HCT116 (cell line): ENCODE measurements at regions not wholly inside any gene's neighbourhood (a gene's known extent, or its start where the extent isn't known, plus 50 kb on each side); places are given as distances from the start of the nearest gene placed in this dataset.

ENCODE experiments used
- ATAC-seq: fragments of 200-7000 bp; cut with Tn5 transposase; 2 replicates; pipeline ENCODE4 v1.9.1; 2020; ENCODE audit warnings: mild to moderate bottlenecking, moderate library complexity
- BruUV-seq: library from RNA; stranded (reverse); fragments of 400-500 nt; replicated peaks from 2 replicates; lab custom pipeline; 2021; lab: Mats Ljungman, UMichigan
- CTCF ChIA-PET: fragments of 300-600 bp; sonication (Branson Sonifier 250); formaldehyde crosslinking; loops from one replicate; lab custom pipeline; 2021; ENCODE audit warnings: antibody characterized with exemption; lab: Charles Lee
- POLR2A ChIA-PET: fragments of 300-600, 350-600 bp; sonication (Branson Sonifier 250); formaldehyde crosslinking; loops from one replicate; lab custom pipeline; 2021; ENCODE audit warnings: antibody characterized with exemption; lab: Charles Lee
- RAD21 ChIA-PET, 2 experiments: fragments of 300-600 bp; sonication (Branson Sonifier 250); formaldehyde crosslinking; loops; one replicate each; lab custom pipeline; 2023; ENCODE audit warnings: low total read pairs in 2 of 2; ENCODE audit not compliant: uncharacterized antibody in 2 of 2, unreplicated experiment in 2 of 2, low non-redundant PET in 1 of 2; lab: Charles Lee
- DNase-seq: peaks from one replicate; pipeline ENCODE4 v3.0.0-alpha.2; 2010; ENCODE audit warnings: low read depth, low spot score
- H2AFZ ChIP-seq: fragments of 200-600 bp; shearing (Covaris generic), sonication (generic); 2 replicates; pipeline ENCODE4 v1.6.1; 2017; ENCODE audit warnings: low read depth, mixed run types, mixed read lengths, antibody characterized with exemption, low read length; ENCODE audit not compliant: poor library complexity, severe bottlenecking
- H3K27ac ChIP-seq: 2 replicates; pipeline ENCODE4 v1.5.1; 2012; ENCODE audit warnings: low read depth, low read length
- H3K27me3 ChIP-seq: fragments of 200-600 bp; sonication (generic); 2 replicates; pipeline ENCODE4 v1.6.1; 2016; ENCODE audit warnings: mixed run types, low read length, mixed read lengths; ENCODE audit not compliant: insufficient read depth
- H3K36me3 ChIP-seq, 2 experiments: fragments of 200-500 bp in 1 of 2; fragments of 200-600 bp in 1 of 2; sonication (Bioruptor generic) in 1 of 2; sonication (generic) in 1 of 2; 2 replicates each; pipeline versions ENCODE4 v1.5.1 to v1.6.1; 2014 to 2016; ENCODE audit warnings: low read length in 2 of 2, inconsistent platforms in 1 of 2, mixed read lengths in 1 of 2, mixed run types in 1 of 2; ENCODE audit not compliant: insufficient read depth in 2 of 2, control insufficient read depth in 1 of 2
- H3K4me1 ChIP-seq, 2 experiments: fragments of 200-600 bp in 1 of 2; sonication (generic) in 1 of 2; 2 replicates each; pipeline versions ENCODE4 v1.5.1 to v1.6.1; 2012 to 2017; ENCODE audit warnings: low read length in 2 of 2, inconsistent platforms in 1 of 2, mild to moderate bottlenecking in 1 of 2, mixed read lengths in 1 of 2, mixed run types in 1 of 2, moderate library complexity in 1 of 2; ENCODE audit not compliant: insufficient read depth in 2 of 2, control insufficient read depth in 1 of 2
- H3K4me2 ChIP-seq: fragments of 200-600 bp; sonication (generic); 2 replicates; pipeline ENCODE4 v1.6.1; 2017; ENCODE audit warnings: mixed run types, low read length, mixed read lengths
- H3K4me3 ChIP-seq, 2 experiments: fragments of 200-600 bp in 1 of 2; sonication (generic) in 1 of 2; replicated peaks in 1 of 2; 2 replicates each; pipeline ENCODE4 v1.5.1; 2011 to 2016; ENCODE audit warnings: low read length in 2 of 2, control low read depth in 1 of 2, low read depth in 1 of 2, mild to moderate bottlenecking in 1 of 2, mixed read lengths in 1 of 2, mixed run types in 1 of 2
- H3K79me2 ChIP-seq: fragments of 200-600 bp; sonication (generic); 2 replicates; pipeline ENCODE4 v1.6.1; 2017; ENCODE audit warnings: mild to moderate bottlenecking, mixed run types, low read length, moderate library complexity, mixed read lengths; ENCODE audit not compliant: insufficient read depth
- H3K9ac ChIP-seq: fragments of 200-600 bp; sonication (generic); 2 replicates; pipeline ENCODE4 v1.6.1; 2016; ENCODE audit warnings: low read length, mixed read lengths
- H3K9me2 ChIP-seq: fragments of 200-600 bp; sonication (generic), shearing (Covaris generic); 2 replicates; pipeline ENCODE4 v1.6.1; 2017; ENCODE audit warnings: mixed run types, mild to moderate bottlenecking, moderate library complexity; ENCODE audit not compliant: insufficient read depth
- H3K9me3 ChIP-seq, 2 experiments: fragments of 200-500 bp in 1 of 2; fragments of 200-600 bp in 1 of 2; sonication (Bioruptor generic) in 1 of 2; sonication (generic) in 1 of 2; 2 replicates each; pipeline ENCODE4 v1.6.1; 2014 to 2017; ENCODE audit warnings: low read length in 2 of 2, mixed read lengths in 2 of 2, inconsistent platforms in 1 of 2, low read depth in 1 of 2, mild to moderate bottlenecking in 1 of 2, mixed run types in 1 of 2, moderate library complexity in 1 of 2; ENCODE audit not compliant: control insufficient read depth in 1 of 2, insufficient read depth in 1 of 2
- H4K20me1 ChIP-seq: fragments of 200-600 bp; sonication (generic), shearing (Covaris generic); 2 replicates; pipeline ENCODE4 v1.6.1; 2017; ENCODE audit warnings: mixed run types, mild to moderate bottlenecking, moderate library complexity; ENCODE audit not compliant: insufficient read depth
- CBX3 ChIP-seq: IDR thresholded peaks from 2 replicates; pipeline ENCODE4 v1.6.1; 2012; ENCODE audit warnings: low read depth
- CTCF ChIP-seq, 3 experiments: fragments of 200-600 bp in 1 of 3; sonication (generic) in 1 of 3; IDR thresholded peaks in 2 of 3; conservative IDR thresholded peaks in 1 of 3; 2 replicates each; pipeline ENCODE4 v1.5.1; 2012 to 2017; ENCODE audit warnings: low read depth in 2 of 3, low read length in 2 of 3, antibody characterized with exemption in 1 of 3, borderline replicate concordance in 1 of 3, control low read depth in 1 of 3, mild to moderate bottlenecking in 1 of 3, mixed read lengths in 1 of 3, mixed run types in 1 of 3, moderate library complexity in 1 of 3; ENCODE audit not compliant: insufficient read depth in 1 of 3
- EGR1 ChIP-seq: IDR thresholded peaks from 2 replicates; pipeline ENCODE4 v1.6.1; 2012; ENCODE audit warnings: low read depth
- EZH2 ChIP-seq: fragments of 200-600 bp; sonication (generic); IDR thresholded peaks from 2 replicates; pipeline ENCODE4 v1.6.1; 2017; ENCODE audit warnings: antibody characterized with exemption, mixed run types
- EZH2phosphoT487 ChIP-seq: fragments of 200-600 bp; IDR thresholded peaks from 2 replicates; pipeline ENCODE4 v1.6.1; 2018; ENCODE audit warnings: antibody characterized with exemption, borderline replicate concordance
- FOSL1 ChIP-seq: IDR thresholded peaks from 2 replicates; pipeline ENCODE4 v1.6.1; 2012; ENCODE audit warnings: low read depth
- JUND ChIP-seq: IDR thresholded peaks from 2 replicates; pipeline ENCODE4 v1.6.1; 2012
- MAX ChIP-seq: IDR thresholded peaks from 2 replicates; pipeline ENCODE4 v1.6.1; 2012
- POLR2A ChIP-seq: IDR thresholded peaks from 2 replicates; pipeline ENCODE4 v1.7.0; 2011; ENCODE audit warnings: borderline replicate concordance; ENCODE audit not compliant: insufficient read depth, insufficient read length; ENCODE audit errors: extremely low read depth
- POLR2AphosphoS5 ChIP-seq: IDR thresholded peaks from 2 replicates; pipeline ENCODE4 v1.6.1; 2011; ENCODE audit warnings: mild to moderate bottlenecking, low read depth, low read length, moderate library complexity
- RAD21 ChIP-seq: IDR thresholded peaks from 2 replicates; pipeline ENCODE4 v1.6.1; 2012; ENCODE audit warnings: low read depth, mild to moderate bottlenecking
- SIN3A ChIP-seq: IDR thresholded peaks from 2 replicates; pipeline ENCODE4 v1.6.1; 2012; ENCODE audit warnings: low read depth
- SP1 ChIP-seq: IDR thresholded peaks from 2 replicates; pipeline ENCODE4 v1.6.1; 2012; ENCODE audit warnings: low read depth
- SRF ChIP-seq: IDR thresholded peaks from 2 replicates; pipeline ENCODE4 v1.6.1; 2012; ENCODE audit warnings: low read depth
- TCF7L2 ChIP-seq: IDR thresholded peaks from 2 replicates; pipeline ENCODE4 v1.7.0; 2011; ENCODE audit warnings: borderline replicate concordance, inconsistent platforms; ENCODE audit not compliant: insufficient read depth, insufficient read length; ENCODE audit errors: extremely low read depth
- YY1 ChIP-seq: IDR thresholded peaks from 2 replicates; pipeline ENCODE4 v1.6.1; 2011; ENCODE audit warnings: low read length, low read depth, moderate library complexity, mild to moderate bottlenecking; ENCODE audit not compliant: insufficient replicate concordance; ENCODE audit errors: extremely low read depth
- ZBTB33 ChIP-seq: IDR thresholded peaks from 2 replicates; pipeline ENCODE4 v1.6.1; 2011; ENCODE audit warnings: mild to moderate bottlenecking, low read length, moderate library complexity; ENCODE audit not compliant: insufficient replicate concordance; ENCODE audit errors: extremely low read depth
- ZFX ChIP-seq: fragments of 450-650 bp; IDR thresholded peaks from 2 replicates; pipeline ENCODE4 v1.6.1; 2017
- intact Hi-C: fragments of 100-400 bp; cut with micrococcal nuclease; formaldehyde crosslinking; loops from 2 replicates; pipeline ENCODE4 v1.10.0; 2022
- TF ChIP-seq, protein P1 (sequence below): IDR thresholded peaks from 2 replicates; pipeline ENCODE4 v1.6.1; 2012; ENCODE audit warnings: low read depth
- TF ChIP-seq, protein P2 (sequence below): IDR thresholded peaks from 2 replicates; pipeline ENCODE4 v1.6.1; 2012

DNA sequence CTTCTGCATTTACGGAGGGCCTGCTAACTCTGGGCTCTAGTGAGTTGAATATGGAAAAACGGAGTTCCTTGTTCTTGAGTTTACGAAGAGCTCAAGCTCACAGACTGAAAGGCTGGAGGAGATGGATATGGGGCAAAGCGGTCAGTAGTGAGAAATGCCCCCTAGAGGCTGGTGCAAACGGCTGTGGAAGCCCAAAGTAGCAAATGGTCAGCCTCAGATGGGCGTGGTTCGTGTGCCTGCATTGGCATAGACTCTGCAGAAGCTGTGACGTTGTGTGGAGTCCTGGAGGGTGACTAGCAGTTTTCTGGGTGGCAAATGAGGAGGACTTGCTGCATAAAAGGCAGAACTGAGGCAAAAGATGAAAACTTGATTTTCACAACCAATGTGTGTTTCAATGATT is 93.6 kb upstream of the TWIST2 start:
- no peaks in the 10 kb centered on the region for H4K20me1 ChIP-seq
- no peaks in the 10 kb centered on the region for H3K9me2 ChIP-seq
- no peak overlapping the region for H3K4me2 ChIP-seq
- 0 out of 2 replicates have a peak, but pooled peaks cover 6% of the 10 kb centered on the region for H3K27me3 ChIP-seq
- TF ChIP-seq ZBTB33 (no peak), ZFX (no peak), RAD21 (peak; percentile 54; the same call in 1 of the 2 replicates), SIN3A (no peak), CBX3 (0 out of 2 replicates have a peak, but pooled peaks have one; percentile 20), TCF7L2 (no peak), YY1 (no peak), EZH2 (no peak), POLR2AphosphoS5 (no peak), CTCF (IDR thresholded peaks at IDR 0.05 in 2 of 3, conservative IDR thresholded peaks at IDR 0.05 in 1 of 3; ENCODE audit: borderline replicate concordance in 1 of 3, insufficient read depth in 1 of 3, low read depth in 2 of 3, low read length in 2 of 3) (peak; percentile 30 to 62 (median 56); a peak in 5 of 6 replicates), SRF (no peak), POLR2A (no peak), MAX (no peak), EZH2phosphoT487 (no peak), SP1 (no peak), EGR1 (no peak), JUND (no peak), FOSL1 (no peak)
- TF ChIP-seq, protein P1, sequence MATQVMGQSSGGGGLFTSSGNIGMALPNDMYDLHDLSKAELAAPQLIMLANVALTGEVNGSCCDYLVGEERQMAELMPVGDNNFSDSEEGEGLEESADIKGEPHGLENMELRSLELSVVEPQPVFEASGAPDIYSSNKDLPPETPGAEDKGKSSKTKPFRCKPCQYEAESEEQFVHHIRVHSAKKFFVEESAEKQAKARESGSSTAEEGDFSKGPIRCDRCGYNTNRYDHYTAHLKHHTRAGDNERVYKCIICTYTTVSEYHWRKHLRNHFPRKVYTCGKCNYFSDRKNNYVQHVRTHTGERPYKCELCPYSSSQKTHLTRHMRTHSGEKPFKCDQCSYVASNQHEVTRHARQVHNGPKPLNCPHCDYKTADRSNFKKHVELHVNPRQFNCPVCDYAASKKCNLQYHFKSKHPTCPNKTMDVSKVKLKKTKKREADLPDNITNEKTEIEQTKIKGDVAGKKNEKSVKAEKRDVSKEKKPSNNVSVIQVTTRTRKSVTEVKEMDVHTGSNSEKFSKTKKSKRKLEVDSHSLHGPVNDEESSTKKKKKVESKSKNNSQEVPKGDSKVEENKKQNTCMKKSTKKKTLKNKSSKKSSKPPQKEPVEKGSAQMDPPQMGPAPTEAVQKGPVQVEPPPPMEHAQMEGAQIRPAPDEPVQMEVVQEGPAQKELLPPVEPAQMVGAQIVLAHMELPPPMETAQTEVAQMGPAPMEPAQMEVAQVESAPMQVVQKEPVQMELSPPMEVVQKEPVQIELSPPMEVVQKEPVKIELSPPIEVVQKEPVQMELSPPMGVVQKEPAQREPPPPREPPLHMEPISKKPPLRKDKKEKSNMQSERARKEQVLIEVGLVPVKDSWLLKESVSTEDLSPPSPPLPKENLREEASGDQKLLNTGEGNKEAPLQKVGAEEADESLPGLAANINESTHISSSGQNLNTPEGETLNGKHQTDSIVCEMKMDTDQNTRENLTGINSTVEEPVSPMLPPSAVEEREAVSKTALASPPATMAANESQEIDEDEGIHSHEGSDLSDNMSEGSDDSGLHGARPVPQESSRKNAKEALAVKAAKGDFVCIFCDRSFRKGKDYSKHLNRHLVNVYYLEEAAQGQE = no peak
- TF ChIP-seq, protein P2, sequence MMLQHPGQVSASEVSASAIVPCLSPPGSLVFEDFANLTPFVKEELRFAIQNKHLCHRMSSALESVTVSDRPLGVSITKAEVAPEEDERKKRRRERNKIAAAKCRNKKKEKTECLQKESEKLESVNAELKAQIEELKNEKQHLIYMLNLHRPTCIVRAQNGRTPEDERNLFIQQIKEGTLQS = no peak
- TF ChIP-seq, all 23 proteins: peak for 3
- Histone ChIP-seq H3K36me3 (no peaks in the 10 kb centered on the region), H3K9ac (no peak overlapping the region), H3K79me2 (no peaks in the 10 kb centered on the region), H3K9me3 (no peaks in the 10 kb centered on the region; a peak in 1 of 4 replicates), H2AFZ (no peak overlapping the region), H3K4me1 (no peaks in the 10 kb centered on the region; a peak in 1 of 4 replicates), H3K27ac (no peak overlapping the region), H3K4me3 (no peak overlapping the region)
- ChIA-PET RAD21 (interaction anchor here in 1 of 2 experiments (0.7 kb wide), 1 partner anchor 31 kb away, joined by 3 read pairs; no protein-coding TSS in a partner anchor), CTCF (interaction anchor here (1.0 to 1.2 kb wide), 4 partner anchors 10 to 383 kb away, joined by 3 to 6 read pairs (median 4); no protein-coding TSS in a partner anchor), POLR2A (no interaction called here)
- intact Hi-C loops = no loop called here
- DNase-seq (peak; percentile 22), ATAC-seq (peak; percentile 88)
- no TSS peak for BruUV-seq
